ENCODE measurements at regions not wholly inside any gene's neighbourhood (a gene's known extent, or its start where the extent isn't known, plus 50 kb on each side); places are given as distances from the start of the nearest gene placed in this dataset.
"Not testable (repeated sequence)": the region's sequence is repeated elsewhere in the genome, so short reads cannot be mapped to it uniquely, and the experiment has no call there.

DNA sequence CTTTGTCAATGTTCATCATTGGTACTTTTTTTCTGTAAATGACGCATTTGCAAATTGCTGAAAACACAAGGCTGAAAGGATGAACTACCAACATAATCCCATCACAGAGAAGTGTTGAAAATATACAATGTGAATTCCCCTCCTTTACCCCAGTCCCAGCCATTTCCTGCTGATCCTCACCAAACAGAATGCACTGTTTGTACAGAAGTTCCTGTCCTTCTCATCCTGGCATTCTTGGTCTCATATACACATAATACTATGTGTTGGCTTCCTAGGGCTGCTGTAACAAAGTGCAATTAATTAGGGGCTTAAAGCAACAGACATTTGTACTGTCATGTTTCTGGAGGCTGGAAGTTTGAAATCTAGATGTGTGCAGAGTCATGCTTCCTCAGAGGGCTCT lies 836.2 kb upstream of the MGAT4C start:
- DNase-seq (ENCODE audit: low spot score): no peak

DNA sequence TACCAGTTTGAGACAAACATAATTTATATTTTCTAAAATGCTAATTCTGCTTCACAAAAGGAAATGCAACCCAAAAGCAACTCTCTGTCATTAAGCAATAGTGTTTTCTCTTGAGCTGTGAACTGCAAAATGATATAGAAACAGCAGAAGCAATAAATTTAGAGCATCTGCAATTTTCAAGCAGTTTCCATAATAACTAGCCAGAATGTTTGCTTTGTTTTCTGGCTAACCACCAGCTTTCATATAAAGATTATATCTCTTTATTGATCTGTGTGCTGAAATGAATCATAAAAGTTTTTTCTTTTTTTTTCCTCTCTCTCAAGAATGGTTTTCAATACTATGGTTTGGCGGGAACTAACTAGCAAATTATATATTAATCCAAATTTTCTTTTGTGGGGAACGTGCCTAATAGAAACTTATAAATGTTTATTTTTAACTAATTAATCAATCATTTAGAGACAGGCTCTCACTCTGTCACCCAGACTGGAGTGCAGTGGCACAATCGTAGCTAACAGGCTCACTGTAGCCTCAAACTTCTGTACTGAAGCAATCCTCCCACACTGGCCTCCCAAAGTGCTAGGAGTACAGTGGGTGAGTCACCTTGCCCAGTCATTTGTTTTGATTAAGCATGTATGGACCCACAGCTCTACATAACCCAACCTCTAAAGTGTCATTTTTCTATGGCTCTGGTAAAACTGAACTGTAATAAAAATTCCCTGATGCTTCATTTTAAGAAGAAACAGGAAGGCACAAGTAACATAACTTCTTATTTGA lies 830.1 kb upstream of the MGAT4C start:
- no peak for DNase-seq (ENCODE audit: low spot score)

GRCh38 chr12:87085286-87085685 lies 829.1 kb upstream of the MGAT4C start:
- DNase-seq (ENCODE audit: low spot score): peak; percentile 67

DNA sequence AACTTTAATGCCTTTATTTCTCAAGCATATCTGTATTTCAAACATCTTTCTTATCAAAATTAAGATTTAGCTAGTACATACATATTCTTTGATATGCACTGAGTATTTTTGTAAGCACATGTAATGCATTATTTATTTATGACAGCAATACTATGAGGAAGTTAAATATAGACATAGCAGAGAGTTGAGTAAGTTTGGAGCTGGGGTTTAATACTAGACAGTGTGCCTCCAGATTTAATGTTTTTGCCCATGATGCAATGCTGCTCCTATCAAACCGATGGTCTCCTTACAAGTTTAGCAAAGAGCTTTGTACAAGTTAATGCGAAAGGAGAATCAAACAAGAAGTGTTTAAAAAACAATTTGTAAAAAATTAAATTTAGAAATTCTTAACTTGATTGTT lies 826.6 kb upstream of the MGAT4C start:
- no peak for DNase-seq (ENCODE audit: low spot score)

DNA sequence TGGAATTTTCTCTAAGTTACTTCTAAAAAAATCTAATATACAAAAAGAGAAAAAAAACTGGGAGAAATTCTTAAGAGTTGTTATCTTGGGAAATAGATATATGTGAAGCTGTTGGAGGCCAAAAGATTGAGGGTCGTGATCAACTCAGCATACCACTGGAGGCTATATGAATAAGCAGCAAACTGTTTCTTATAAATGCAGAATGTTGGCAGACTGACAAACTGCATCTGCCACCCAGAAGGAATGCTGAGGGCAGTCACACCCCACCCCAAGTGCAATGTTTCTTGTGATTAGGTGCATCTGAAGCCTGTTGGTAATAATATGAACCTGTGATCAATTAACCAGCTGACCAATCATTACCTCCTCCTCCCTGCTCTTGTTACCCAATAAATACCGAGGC lies 818.6 kb upstream of the MGAT4C start:
- no peak for DNase-seq (ENCODE audit: low spot score)

GRCh38 chr12:87066326-87066725 lies 810.1 kb upstream of the MGAT4C start:
- no peak for DNase-seq (ENCODE audit: low spot score)

- DNase-seq (ENCODE audit: low spot score): no peak
Observed at GRCh38 chr12:87059231-87059630, 803.0 kb upstream of the MGAT4C start.

DNA sequence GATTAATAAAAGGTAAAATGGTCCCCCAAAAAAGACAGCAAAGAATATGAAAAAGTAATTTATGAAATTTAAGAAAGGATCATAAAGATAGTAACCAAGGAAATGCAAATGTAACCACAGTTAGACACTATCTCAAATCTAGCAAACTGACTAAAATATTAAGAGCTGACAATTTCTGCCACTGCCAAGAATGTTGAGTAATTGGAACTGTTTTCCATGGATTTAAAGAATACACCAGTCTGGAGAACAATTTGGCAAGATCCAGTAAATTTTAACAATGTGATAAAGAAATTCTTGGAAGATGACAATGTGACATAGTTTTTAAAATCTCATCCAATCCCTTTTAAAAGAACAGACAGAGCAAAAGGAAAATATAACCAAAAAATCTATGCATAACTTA lies 798.0 kb upstream of the MGAT4C start:
- peak; percentile 29 for DNase-seq (ENCODE audit: low spot score)

- DNase-seq (ENCODE audit: low spot score): no peak
Observed at GRCh38 chr12:87051621-87052020, 795.4 kb upstream of the MGAT4C start.

GRCh38 chr12:87047691-87048090 lies 791.5 kb upstream of the MGAT4C start:
- no peak for DNase-seq (ENCODE audit: low spot score)

DNA sequence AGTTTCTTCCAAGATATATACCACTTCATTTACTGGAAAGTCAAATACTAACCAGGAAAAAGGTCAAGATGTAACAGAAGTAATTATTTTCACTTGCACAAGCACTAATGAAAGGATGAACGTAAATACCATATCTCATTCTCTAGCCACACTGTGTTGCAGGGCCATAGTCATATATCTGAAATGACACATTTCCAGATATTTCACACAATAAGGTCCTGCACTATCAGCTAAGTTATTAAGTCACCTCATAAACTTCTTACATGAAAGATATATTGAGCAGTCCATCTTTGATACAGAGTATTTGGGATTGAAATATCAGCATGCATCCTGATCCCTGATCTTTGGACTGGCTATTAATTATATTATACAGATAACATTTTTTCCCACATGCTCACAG lies 783.3 kb upstream of the MGAT4C start:
- no peak for DNase-seq (ENCODE audit: low spot score)

DNA sequence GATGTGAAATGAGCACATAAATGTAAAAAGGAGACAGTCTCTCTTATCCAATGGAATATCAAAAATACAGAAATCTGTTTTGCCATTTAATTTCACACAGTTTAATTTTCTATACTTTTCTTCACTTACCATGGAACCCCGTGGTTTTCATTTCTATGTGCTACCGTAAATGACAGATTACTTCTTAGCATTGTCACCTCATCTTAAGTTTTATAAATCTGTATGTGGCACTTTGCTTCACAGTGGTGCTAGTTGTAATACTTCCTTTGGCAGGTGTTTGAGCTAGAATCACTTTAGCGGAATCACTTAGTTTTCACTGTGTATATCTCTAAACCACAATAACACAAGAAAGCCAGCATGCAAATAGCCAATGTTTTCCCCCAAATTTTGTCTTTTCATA lies 781.9 kb upstream of the MGAT4C start:
- DNase-seq (ENCODE audit: low spot score): no peak

DNA sequence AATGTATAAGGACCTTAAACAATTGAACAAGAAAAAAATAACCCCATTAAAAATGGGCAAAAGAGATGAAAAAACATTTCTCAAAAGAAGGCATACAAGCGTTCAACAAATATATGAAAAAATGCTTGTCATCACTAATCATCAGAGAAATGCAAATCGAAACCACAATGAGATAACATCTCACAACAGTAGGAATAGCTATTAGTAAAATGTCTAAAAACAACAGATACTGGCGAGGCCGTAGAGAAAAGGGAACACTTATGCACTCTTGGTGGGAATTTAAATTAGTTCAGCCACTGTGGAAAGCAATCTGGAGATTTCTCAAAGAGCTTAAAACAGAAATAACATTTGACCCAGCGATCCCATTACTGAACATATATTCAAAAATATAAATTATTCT lies 769.8 kb upstream of the MGAT4C start:
- no peak for DNase-seq (ENCODE audit: low spot score)

- DNase-seq (ENCODE audit: low spot score): no peak
Observed at GRCh38 chr12:87021400-87021799, 765.2 kb upstream of the MGAT4C start.

- no peak for DNase-seq (ENCODE audit: low spot score)
Observed at GRCh38 chr12:87020071-87020470, 763.9 kb upstream of the MGAT4C start.

DNA sequence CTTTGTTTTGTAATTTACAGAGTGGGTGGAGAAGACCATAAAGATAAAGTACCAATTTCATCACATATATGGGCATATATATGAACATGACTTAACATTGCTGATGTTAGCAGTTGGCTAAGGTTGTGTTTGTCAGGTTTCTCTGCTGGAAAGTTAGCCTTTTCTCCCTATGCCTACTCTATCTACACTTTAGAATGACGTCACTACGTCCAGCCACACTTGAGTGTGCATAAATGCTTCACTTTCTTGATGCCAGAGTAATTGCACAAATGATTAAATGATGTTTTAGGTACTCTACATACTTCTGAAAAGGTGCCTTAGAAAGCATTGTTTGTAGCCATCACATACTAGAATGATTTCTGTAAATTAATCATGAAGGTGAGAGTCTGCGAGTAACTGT lies 759.2 kb upstream of the MGAT4C start:
- DNase-seq (ENCODE audit: low spot score): no peak

DNA sequence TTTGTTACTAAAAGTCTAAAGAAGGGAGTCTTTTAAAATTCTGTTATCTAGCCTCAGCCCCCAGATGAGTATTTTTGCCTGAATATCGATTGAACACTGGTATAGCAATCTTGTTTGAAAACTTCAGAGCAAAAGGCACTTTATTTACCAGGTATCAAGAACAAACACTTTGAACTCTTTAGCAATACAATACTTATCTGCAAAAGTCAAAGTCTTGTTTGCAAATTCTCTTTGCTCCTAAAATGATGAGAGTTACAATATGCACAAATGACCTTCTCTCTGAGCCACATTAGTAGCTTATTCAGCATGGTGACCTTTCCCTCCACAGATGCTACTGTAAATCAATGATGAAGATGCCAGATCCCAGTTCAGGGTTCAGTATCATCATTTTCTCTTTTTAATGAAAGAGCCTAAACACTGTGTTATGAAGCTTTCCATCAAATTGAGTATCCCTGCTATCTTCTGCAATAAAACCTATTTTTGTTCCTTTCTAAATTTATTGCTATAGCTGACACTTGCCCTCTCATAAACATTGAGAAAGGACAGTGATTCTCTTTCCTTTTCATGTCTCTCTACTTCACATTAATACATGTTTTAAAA lies 752.7 kb upstream of the MGAT4C start:
- no peak for DNase-seq (ENCODE audit: low spot score)

DNA sequence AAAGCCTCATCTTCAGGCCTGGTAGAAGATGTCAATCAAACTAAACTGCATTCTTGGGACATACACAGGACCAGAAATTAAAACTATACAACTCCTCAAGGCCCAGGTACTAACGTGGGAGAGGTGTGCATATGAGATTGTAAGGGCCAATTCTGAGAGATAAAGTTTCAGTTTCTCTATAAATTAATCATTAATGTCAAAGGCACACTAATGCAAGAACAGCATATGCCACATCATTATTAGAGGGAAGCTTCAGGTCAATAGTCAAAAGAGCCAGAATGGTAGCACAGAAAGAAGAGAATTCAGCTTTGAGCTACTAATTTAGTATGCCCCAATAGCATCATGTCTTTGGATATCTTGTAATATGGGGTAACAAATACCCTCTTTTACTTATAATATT lies 744.9 kb upstream of the MGAT4C start:
- no peak for DNase-seq (ENCODE audit: low spot score)

DNA sequence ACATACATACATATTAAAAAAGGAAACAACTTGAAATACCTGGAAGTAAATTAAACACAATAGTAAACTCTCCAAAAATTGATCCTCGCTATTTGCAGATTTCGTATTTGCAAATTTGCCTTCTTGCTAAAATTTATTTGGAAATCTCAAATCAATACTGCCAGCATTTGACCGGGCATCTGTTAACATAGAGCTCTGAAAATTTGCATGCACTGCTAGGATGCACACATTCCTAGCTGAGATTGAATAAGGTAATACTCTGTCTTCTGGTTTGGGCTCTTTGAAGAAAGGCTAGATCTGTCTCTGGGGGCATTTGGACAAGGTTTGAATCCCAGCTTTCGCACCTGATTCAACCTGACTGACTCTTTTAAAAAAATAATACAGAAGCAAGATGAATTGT lies 729.1 kb upstream of the MGAT4C start:
- no peak for DNase-seq (ENCODE audit: low spot score)

DNA sequence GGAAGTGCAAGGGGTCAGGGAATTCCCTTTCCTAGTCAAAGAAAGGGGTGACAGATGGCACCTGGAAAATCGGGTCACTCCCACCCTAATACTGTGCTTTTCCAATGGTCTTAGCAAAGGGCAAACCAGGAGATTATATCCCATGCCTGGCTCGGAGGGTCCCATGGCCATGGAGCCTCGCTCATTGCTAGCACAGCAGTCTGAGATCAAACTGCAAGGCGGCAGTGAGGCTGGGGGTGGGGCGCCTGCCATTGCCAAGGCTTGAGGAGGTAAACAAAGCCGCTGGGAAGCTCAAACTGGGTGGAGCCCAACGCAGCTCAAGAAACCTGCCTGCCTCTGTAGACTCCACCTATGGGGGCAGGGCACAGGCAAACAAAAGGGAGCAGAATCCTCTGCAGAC lies 714.4 kb upstream of the MGAT4C start:
- DNase-seq (ENCODE audit: low spot score): not testable (repeated sequence)

DNA sequence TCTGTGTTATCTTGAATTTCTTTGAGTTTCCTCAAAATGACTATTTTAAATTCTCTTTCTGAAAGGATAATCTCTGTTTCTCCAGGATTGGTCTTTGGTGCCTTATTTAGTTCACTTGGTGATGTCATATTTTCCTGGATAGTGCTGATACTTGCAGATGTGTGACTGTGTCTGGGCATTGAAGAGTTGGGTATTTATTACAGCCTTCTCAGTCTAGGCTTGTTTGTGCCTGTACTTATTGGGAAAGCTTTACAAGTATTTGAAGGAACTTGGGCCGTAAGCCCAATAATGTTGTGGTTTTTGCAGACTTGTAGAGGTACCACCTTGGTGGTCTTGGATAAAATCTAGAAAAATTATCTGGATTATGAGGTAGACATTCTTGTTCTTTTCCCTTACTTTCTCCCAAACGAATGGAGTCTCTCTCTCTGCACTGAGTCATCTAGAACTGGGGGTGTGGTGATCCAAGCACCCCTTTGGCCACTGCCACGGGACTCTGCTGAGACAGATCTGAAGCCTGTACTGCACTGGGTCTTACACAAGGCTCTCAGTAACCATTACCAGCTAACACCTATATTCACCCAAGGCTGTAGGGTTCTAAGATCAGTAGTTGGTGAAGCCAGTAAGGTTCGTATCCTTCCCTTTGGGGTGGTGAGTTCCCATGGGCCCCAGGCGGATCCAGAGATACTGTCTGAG lies 703.7 kb upstream of the MGAT4C start:
- no peak for DNase-seq (ENCODE audit: low spot score)

DNA sequence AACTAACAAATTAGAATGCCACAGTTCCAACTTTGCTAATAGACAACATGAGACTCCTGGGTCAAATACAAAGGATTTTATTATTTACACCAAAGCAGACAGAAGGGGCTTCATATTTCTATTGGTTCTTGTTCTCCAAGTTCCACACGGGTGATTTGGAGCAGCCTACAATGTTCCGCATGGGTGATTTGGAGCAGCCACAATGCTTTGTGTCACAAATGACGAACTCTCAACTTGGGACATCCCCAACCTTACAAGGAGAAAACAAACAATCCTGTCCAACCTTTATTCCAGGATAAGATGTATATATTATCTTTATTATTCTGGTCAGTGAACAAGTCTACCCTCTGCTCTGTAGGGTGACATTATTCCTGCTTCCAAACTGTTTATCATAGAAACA lies 694.3 kb upstream of the MGAT4C start:
- DNase-seq (ENCODE audit: low spot score): no peak

- no peak for DNase-seq (ENCODE audit: low spot score)
Observed at GRCh38 chr12:86950043-86950442, 693.9 kb upstream of the MGAT4C start.
